ENCODE measurements at regions not wholly inside any gene's neighbourhood (a gene's known extent, or its start where the extent isn't known, plus 50 kb on each side); places are given as distances from the start of the nearest gene placed in this dataset.

- no peaks in the 10 kb centered on the region for H3K4me1 ChIP-seq (replicated peaks)
- no peak overlapping the region for H3K27ac ChIP-seq
- no peaks in the 10 kb centered on the region for H3K27me3 ChIP-seq (replicated peaks)
- no peaks in the 10 kb centered on the region for H3K36me3 ChIP-seq
- 0 out of 2 replicates have a peak, but pooled peaks cover 3% of the 10 kb centered on the region for H3K9me3 ChIP-seq (replicated peaks)
- no peak overlapping the region for H3K4me3 ChIP-seq
- no peak for DNase-seq (ENCODE audit: low read depth in 1 of 2, low spot score in 2 of 2)
Observed at GRCh38 chr20:60600036-60600435, 641.8 kb downstream of the CDH26 start.

DNA sequence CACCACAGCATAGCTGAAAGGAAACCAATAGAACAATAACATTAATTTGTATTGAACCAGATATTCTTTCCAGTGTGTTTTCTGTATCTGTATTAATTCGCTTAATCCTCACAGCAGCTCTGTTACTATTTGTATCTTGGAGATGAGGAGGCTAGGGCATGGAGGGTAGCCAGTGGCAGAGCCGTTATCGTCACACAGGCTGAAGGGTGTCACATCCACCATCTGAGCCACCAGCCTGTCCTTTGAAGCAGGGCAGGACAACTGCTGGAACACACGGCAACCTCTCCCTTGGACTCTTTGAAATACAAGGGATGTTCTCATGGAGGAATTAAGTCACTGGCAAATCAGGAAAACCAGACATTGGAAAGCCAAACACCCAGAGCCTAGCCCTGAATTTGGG is 628.0 kb upstream of the CDH4 start:
- no peak overlapping the region for H3K27ac ChIP-seq
- DNase-seq (ENCODE audit: low read depth in 1 of 2, low spot score in 2 of 2), result no peak
- no peaks in the 10 kb centered on the region for H3K27me3 ChIP-seq (replicated peaks)
- no peaks in the 10 kb centered on the region for H3K36me3 ChIP-seq
- no peak overlapping the region for H3K4me3 ChIP-seq
- H3K9me3 ChIP-seq (replicated peaks), result no peaks in the 10 kb centered on the region; the same call in 1 of the 2 replicates
- H3K4me1 ChIP-seq (replicated peaks), result no peaks in the 10 kb centered on the region

- Histone ChIP-seq H3K9me3 (replicated peaks) (no peaks in the 10 kb centered on the region; the same call in 1 of the 2 replicates), H3K27me3 (replicated peaks) (no peaks in the 10 kb centered on the region), H3K36me3 (no peaks in the 10 kb centered on the region), H3K4me3 (no peak overlapping the region), H3K4me1 (replicated peaks) (no peaks in the 10 kb centered on the region), H3K27ac (no peak overlapping the region)
- DNase-seq (ENCODE audit: low read depth in 1 of 2, low spot score in 2 of 2), result no peak
Observed at GRCh38 chr20:60627751-60628565, 624.1 kb upstream of the CDH4 start.

GRCh38 chr20:60628749-60629148 is 623.3 kb upstream of the CDH4 start:
- no peak overlapping the region for H3K27ac ChIP-seq
- no peaks in the 10 kb centered on the region for H3K4me1 ChIP-seq (replicated peaks)
- no peaks in the 10 kb centered on the region for H3K27me3 ChIP-seq (replicated peaks)
- no peak overlapping the region for H3K4me3 ChIP-seq
- H3K36me3 ChIP-seq, result no peaks in the 10 kb centered on the region
- DNase-seq (ENCODE audit: low read depth in 1 of 2, low spot score in 2 of 2), result no peak
- H3K9me3 ChIP-seq (replicated peaks), result no peaks in the 10 kb centered on the region

GRCh38 chr20:60629206-60629605 is 622.9 kb upstream of the CDH4 start:
- no peaks in the 10 kb centered on the region for H3K36me3 ChIP-seq
- H3K9me3 ChIP-seq (replicated peaks), result no peaks in the 10 kb centered on the region
- H3K4me3 ChIP-seq, result no peak overlapping the region
- H3K4me1 ChIP-seq (replicated peaks), result no peaks in the 10 kb centered on the region
- H3K27me3 ChIP-seq (replicated peaks), result no peaks in the 10 kb centered on the region
- DNase-seq (ENCODE audit: low read depth in 1 of 2, low spot score in 2 of 2), result no peak
- no peak overlapping the region for H3K27ac ChIP-seq

DNA sequence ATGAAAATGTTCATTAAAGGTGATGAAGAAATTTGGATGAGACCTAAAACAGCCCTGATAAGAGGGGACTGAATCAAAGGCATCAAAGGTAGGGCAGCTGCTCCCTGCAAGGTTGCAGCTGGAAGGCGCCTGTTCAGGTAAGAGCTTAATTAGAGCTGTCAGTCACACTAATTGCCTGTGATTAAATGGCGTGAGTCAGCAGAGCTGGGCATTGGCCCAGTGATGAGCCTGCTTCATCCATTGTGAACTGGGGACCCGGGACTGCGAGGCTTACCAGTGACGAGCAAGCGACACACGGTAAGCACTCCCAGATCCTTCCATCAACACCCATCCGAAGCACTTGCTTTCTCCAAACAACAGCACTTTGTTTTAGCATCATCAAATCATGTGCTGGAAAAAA is 621.5 kb upstream of the CDH4 start:
- no peaks in the 10 kb centered on the region for H3K4me1 ChIP-seq (replicated peaks)
- no peaks in the 10 kb centered on the region for H3K9me3 ChIP-seq (replicated peaks)
- H3K4me3 ChIP-seq, result no peak overlapping the region
- H3K27ac ChIP-seq, result no peak overlapping the region
- DNase-seq (ENCODE audit: low read depth in 1 of 2, low spot score in 2 of 2), result no peak
- H3K27me3 ChIP-seq (replicated peaks), result no peaks in the 10 kb centered on the region
- H3K36me3 ChIP-seq, result no peaks in the 10 kb centered on the region

GRCh38 chr20:60631585-60632287 is 620.3 kb upstream of the CDH4 start:
- Histone ChIP-seq H3K9me3 (replicated peaks) (peaks cover 3% of the 10 kb centered on the region; the same call in 1 of the 2 replicates), H3K4me3 (no peak overlapping the region), H3K4me1 (replicated peaks) (no peaks in the 10 kb centered on the region), H3K27ac (no peak overlapping the region), H3K36me3 (no peaks in the 10 kb centered on the region), H3K27me3 (replicated peaks) (no peaks in the 10 kb centered on the region; the same call in 1 of the 2 replicates)
- no peak for DNase-seq (ENCODE audit: low read depth in 1 of 2, low spot score in 2 of 2)

DNA sequence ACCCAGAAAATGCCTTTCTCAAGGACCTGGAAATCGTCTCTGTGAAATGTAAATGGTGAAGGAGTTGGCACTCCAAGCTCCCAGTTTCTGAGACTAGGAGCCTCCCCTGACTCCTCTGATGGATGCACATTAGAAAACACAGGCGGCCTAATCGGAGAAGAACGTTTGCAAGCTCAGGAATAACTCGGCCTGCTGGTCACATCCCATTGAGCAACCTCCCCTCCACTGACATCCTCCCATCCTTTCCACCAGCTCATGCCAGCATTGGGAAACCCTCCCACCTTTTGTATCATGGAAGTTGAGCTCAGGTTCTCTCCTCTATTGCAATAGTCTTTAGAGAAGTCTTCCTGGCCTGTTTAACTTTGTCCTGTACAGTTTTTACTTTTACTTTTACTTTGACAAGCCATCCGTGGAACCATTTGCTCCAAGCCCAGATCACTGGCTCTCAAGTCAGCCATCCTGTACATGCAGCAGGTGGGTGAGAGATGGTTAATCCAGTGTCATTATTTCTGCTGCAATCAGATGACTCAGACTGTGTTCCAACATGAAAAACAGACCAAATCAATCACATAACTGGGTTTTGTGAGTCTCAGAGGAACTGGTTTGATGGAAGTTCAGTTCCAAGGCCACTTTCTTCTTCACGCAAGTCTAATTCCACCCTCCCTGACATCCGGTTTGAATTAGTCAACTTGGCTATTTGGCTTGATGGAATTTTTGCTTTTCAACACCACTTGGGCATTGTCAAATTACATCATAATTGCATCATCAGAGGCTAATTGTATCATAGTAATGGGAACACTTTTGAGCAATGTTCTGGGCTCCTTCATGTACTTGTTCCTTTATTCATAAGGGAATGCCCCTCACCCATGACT is 619.4 kb upstream of the CDH4 start:
- Histone ChIP-seq H3K4me3 (no peak overlapping the region), H3K4me1 (replicated peaks) (no peaks in the 10 kb centered on the region)
- no peak for DNase-seq (ENCODE audit: low read depth in 1 of 2, low spot score in 2 of 2)

GRCh38 chr20:60634491-60635172 is 617.4 kb upstream of the CDH4 start:
- H3K27me3 ChIP-seq (replicated peaks), result peaks cover 3% of the 10 kb centered on the region; the same call in 1 of the 2 replicates
- no peak overlapping the region for H3K4me3 ChIP-seq
- H3K9me3 ChIP-seq (replicated peaks), result peaks cover 3% of the 10 kb centered on the region; the same call in 1 of the 2 replicates
- no peak overlapping the region for H3K27ac ChIP-seq
- no peaks in the 10 kb centered on the region for H3K4me1 ChIP-seq (replicated peaks)
- H3K36me3 ChIP-seq, result no peaks in the 10 kb centered on the region
- no peak for DNase-seq (ENCODE audit: low read depth in 1 of 2, low spot score in 2 of 2)

More for the DNA sequence above, 619.4 kb upstream of the CDH4 start:
- Histone ChIP-seq H3K9me3 (replicated peaks) (peaks cover 3% of the 10 kb centered on the region; the same call in 1 of the 2 replicates), H3K27me3 (replicated peaks) (peaks cover 3% of the 10 kb centered on the region; the same call in 1 of the 2 replicates), H3K36me3 (no peaks in the 10 kb centered on the region), H3K27ac (no peak overlapping the region)

- DNase-seq (ENCODE audit: low read depth in 1 of 2, low spot score in 2 of 2), result no peak
- Histone ChIP-seq H3K27ac (no peak overlapping the region), H3K27me3 (replicated peaks) (peaks cover 3% of the 10 kb centered on the region; the same call in 1 of the 2 replicates), H3K4me3 (no peak overlapping the region), H3K9me3 (replicated peaks) (peaks cover 3% of the 10 kb centered on the region; the same call in 1 of the 2 replicates), H3K36me3 (no peaks in the 10 kb centered on the region), H3K4me1 (replicated peaks) (no peaks in the 10 kb centered on the region)
Observed at GRCh38 chr20:60636417-60636816, 615.6 kb upstream of the CDH4 start.

- Histone ChIP-seq H3K4me3 (no peak overlapping the region), H3K27me3 (replicated peaks) (peaks cover 3% of the 10 kb centered on the region; the same call in 1 of the 2 replicates), H3K36me3 (no peaks in the 10 kb centered on the region), H3K27ac (no peak overlapping the region), H3K4me1 (replicated peaks) (no peaks in the 10 kb centered on the region), H3K9me3 (replicated peaks) (peaks cover 3% of the 10 kb centered on the region; the same call in 1 of the 2 replicates)
- no peak for DNase-seq (ENCODE audit: low read depth in 1 of 2, low spot score in 2 of 2)
Observed at GRCh38 chr20:60637801-60638200, 614.3 kb upstream of the CDH4 start.

DNA sequence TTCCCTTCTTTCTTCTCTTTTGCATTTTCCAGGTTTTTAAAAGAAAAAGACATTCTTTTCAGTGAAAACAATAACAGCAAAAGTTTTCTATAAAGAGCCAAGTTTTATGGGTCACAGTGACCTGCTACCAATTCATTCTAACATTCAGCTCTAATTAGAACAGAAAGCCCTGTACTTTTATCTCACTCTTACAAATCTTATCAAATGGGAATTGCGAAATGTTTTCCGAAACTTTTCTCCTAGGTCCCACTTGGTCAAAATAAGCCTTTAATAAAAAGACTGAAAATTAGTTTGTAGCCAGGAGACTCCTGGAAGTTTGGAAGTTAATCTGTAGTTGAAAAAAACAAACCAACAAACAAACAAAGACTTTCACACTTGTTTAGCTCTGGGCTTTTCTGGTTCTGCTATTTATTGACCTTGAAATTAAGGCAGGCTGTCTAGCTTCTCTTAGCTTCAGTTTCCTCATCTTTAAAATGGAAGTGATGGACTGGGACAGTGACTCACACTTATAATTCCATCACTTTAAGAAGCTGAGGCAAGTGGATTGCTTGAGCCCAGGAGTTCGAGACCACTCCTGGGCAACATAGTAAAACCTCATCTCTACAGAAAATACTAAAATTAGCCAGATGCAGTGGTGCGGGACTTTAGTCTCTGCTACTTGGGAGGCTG is 613.5 kb upstream of the CDH4 start:
- Histone ChIP-seq H3K9me3 (replicated peaks) (peaks cover 3% of the 10 kb centered on the region; the same call in 1 of the 2 replicates), H3K27ac (no peak overlapping the region), H3K4me3 (no peak overlapping the region), H3K36me3 (no peaks in the 10 kb centered on the region), H3K4me1 (replicated peaks) (no peaks in the 10 kb centered on the region), H3K27me3 (replicated peaks) (peaks cover 3% of the 10 kb centered on the region; the same call in 1 of the 2 replicates)
- no peak for DNase-seq (ENCODE audit: low read depth in 1 of 2, low spot score in 2 of 2)
